Ovary (tissue), 3 donors: ENCODE measurements at regions not wholly inside any gene's neighbourhood (a gene's known extent, or its start where the extent isn't known, plus 50 kb on each side); places are given as distances from the start of the nearest gene placed in this dataset.

Experiments used
- EP300 ChIP-seq: sonication (generic); formaldehyde crosslinking; IDR thresholded peaks from one replicate; pipeline ENCODE4 v1.6.1; 2017; ENCODE audit warnings: antibody characterized with exemption
- POLR2A ChIP-seq: fragments of 450-650 bp; IDR thresholded peaks from one replicate; pipeline ENCODE4 v1.6.1; 2017; ENCODE audit warnings: antibody characterized with exemption, mild to moderate bottlenecking, moderate library complexity
- TF ChIP-seq, protein P1 (sequence below), 3 donors: fragments of 450-650 bp in 2 of 3; fragments of 200-600 bp in 1 of 3; IDR thresholded peaks; one replicate each; pipeline versions ENCODE4 v1.5.1 to v1.8.0; 2016 to 2022; ENCODE audit warnings: antibody characterized with exemption in 3 of 3, mild to moderate bottlenecking in 1 of 3
- donor health status: DM: no; HTN: no; CAD: no.

DNA sequence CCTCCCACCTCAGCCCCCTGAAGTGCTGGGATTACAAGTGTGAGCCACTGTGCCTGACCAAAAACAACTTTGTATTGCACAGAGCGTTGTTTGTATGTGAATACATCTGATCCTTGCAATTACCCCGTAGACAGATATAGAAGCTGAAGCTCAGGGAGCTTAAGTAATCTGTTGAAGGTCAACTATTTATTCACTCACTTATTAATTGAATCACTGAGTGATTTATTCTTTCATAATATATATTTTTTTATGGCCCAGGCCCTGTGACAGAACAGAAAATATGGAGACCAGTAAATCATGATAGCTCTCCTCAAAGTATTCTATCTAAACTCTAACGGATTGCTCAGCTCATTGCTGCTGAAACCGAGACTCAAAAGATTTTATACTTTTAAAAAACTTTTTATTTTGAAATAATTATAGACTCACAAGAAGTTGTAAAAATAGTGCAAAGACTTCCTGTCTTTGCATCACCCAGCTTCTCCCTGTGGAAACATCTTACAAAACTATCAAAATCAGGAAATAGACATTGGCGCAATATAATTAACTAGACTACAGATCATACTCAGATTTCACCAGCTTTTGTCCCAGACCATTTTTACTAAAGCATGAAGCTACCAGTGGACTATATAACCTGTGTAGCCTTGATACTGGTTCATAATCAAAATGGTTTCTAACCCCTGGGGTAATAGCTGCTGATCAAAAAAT is 466.1 kb downstream of the PDCD6IP start:
- TF ChIP-seq, protein P1, sequence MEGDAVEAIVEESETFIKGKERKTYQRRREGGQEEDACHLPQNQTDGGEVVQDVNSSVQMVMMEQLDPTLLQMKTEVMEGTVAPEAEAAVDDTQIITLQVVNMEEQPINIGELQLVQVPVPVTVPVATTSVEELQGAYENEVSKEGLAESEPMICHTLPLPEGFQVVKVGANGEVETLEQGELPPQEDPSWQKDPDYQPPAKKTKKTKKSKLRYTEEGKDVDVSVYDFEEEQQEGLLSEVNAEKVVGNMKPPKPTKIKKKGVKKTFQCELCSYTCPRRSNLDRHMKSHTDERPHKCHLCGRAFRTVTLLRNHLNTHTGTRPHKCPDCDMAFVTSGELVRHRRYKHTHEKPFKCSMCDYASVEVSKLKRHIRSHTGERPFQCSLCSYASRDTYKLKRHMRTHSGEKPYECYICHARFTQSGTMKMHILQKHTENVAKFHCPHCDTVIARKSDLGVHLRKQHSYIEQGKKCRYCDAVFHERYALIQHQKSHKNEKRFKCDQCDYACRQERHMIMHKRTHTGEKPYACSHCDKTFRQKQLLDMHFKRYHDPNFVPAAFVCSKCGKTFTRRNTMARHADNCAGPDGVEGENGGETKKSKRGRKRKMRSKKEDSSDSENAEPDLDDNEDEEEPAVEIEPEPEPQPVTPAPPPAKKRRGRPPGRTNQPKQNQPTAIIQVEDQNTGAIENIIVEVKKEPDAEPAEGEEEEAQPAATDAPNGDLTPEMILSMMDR (IDR thresholded peaks at IDR 0.05): no peak
- TF ChIP-seq POLR2A: no peak
- TF ChIP-seq EP300: no peak
